ENCODE measurements at regions not wholly inside any gene's neighbourhood (a gene's known extent, or its start where the extent isn't known, plus 50 kb on each side); places are given as distances from the start of the nearest gene placed in this dataset.

- DNase-seq, result no peak
- Histone ChIP-seq H3K9me3 (replicated peaks; ENCODE audit: control insufficient read depth, low read depth, low read length) (no peaks in the 10 kb centered on the region), H3K4me3 (ENCODE audit: low read length) (no peak overlapping the region), H3K27me3 (ENCODE audit: control insufficient read depth, insufficient read depth, low read length) (no peaks in the 10 kb centered on the region), H3K36me3 (ENCODE audit: control insufficient read depth, insufficient read depth, low read length) (no peaks in the 10 kb centered on the region), H3K4me1 (ENCODE audit: control insufficient read depth, insufficient read depth, low read length) (no peaks in the 10 kb centered on the region), H3K27ac (ENCODE audit: low read length) (no peak overlapping the region)
- WGBS (ENCODE audit: insufficient coverage), result no CpG with 5 or more reads among the region's 1 CpG
Measured at GRCh38 chr7:79555571-79555970, 102.1 kb upstream of the MAGI2 start.

DNA sequence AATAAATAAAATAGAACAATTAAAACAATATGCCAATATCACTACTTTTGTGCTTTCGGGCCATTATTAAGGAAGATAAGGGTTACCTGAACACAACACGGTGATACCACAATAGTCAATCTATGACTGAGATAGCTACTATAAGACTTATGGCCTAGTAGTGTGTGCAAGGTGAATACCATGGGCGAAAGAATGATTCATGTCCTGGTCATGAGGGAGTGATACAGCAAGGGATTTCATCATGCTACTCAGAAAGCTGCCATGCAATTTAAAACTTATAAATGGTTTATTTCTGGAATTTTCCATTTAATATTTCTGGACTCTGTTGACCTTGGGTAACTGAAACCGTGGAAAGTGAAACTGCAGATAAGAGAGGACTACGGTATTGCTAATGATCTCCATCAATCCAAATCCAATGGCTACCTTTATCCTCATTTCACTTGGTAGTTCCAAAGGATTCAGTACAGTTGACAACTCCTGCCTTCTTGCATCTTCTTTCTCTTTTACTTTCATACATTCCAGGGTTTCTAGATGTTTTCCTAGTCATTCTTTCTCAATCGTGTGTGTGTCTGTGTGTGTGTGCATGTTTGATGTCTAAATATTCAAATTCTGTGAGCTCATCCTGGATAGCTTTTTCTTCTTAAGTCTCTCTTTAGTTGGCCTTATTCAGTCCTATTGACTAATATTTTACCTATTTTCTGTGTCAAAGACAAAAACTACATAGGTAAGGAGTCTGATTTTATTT, 100.5 kb upstream of the MAGI2 start:
- Histone ChIP-seq H3K27ac (ENCODE audit: low read length) (no peak overlapping the region), H3K4me1 (ENCODE audit: control insufficient read depth, insufficient read depth, low read length) (no peaks in the 10 kb centered on the region), H3K9me3 (replicated peaks; ENCODE audit: control insufficient read depth, low read depth, low read length) (no peaks in the 10 kb centered on the region), H3K27me3 (ENCODE audit: control insufficient read depth, insufficient read depth, low read length) (no peaks in the 10 kb centered on the region), H3K4me3 (ENCODE audit: low read length) (no peak overlapping the region), H3K36me3 (ENCODE audit: control insufficient read depth, insufficient read depth, low read length) (no peaks in the 10 kb centered on the region)
- WGBS (ENCODE audit: insufficient coverage), result no CpG with 5 or more reads among the region's 6 CpGs
- no peak for DNase-seq

GRCh38 chr7:79552463-79552862, 99.0 kb upstream of the MAGI2 start:
- no peak for DNase-seq
- no peaks in the 10 kb centered on the region for H3K4me1 ChIP-seq (ENCODE audit: control insufficient read depth, insufficient read depth, low read length)
- H3K9me3 ChIP-seq (replicated peaks; ENCODE audit: control insufficient read depth, low read depth, low read length), result no peaks in the 10 kb centered on the region

DNA sequence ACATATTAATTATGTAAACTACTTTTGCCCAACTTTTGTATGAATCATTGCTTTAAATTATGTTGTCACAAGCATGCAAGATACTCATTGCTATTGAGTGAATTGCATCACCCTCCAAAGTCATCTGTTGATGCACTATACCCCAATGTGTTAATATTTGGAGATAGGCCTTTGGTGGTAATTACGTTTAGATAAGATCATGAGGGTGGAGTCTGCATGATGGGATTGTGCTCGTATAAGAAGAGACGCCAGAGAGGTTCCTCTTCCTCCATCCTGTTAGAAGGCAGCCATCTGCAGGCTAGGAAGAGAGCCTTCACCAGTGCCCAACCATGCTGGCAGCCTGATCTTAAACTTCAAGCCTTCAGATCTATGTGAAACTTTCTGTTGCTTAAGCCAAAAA, 95.3 kb upstream of the MAGI2 start:
- no peaks in the 10 kb centered on the region for H3K4me1 ChIP-seq (ENCODE audit: control insufficient read depth, insufficient read depth, low read length)
- DNase-seq, result no peak
- no peak overlapping the region for H3K4me3 ChIP-seq (ENCODE audit: low read length)
- H3K9me3 ChIP-seq (replicated peaks; ENCODE audit: control insufficient read depth, low read depth, low read length), result no peaks in the 10 kb centered on the region
- WGBS (ENCODE audit: insufficient coverage), result 53% methylated on average over 2 of the region's 3 CpGs
- H3K36me3 ChIP-seq (ENCODE audit: control insufficient read depth, insufficient read depth, low read length), result no peaks in the 10 kb centered on the region
- H3K27ac ChIP-seq (ENCODE audit: low read length), result no peak overlapping the region
- no peaks in the 10 kb centered on the region for H3K27me3 ChIP-seq (ENCODE audit: control insufficient read depth, insufficient read depth, low read length)

More at GRCh38 chr7:79552463-79552862, 99.0 kb upstream of the MAGI2 start:
- H3K27me3 ChIP-seq (ENCODE audit: control insufficient read depth, insufficient read depth, low read length), result no peaks in the 10 kb centered on the region
- H3K4me3 ChIP-seq (ENCODE audit: low read length), result no peak overlapping the region
- H3K27ac ChIP-seq (ENCODE audit: low read length), result no peak overlapping the region
- H3K36me3 ChIP-seq (ENCODE audit: control insufficient read depth, insufficient read depth, low read length), result no peaks in the 10 kb centered on the region

- no peak for DNase-seq
- no peaks in the 10 kb centered on the region for H3K36me3 ChIP-seq (ENCODE audit: control insufficient read depth, insufficient read depth, low read length)
- H3K4me1 ChIP-seq (ENCODE audit: control insufficient read depth, insufficient read depth, low read length), result no peaks in the 10 kb centered on the region
- H3K9me3 ChIP-seq (replicated peaks; ENCODE audit: control insufficient read depth, low read depth, low read length), result no peaks in the 10 kb centered on the region
- no peak overlapping the region for H3K27ac ChIP-seq (ENCODE audit: low read length)
- H3K27me3 ChIP-seq (ENCODE audit: control insufficient read depth, insufficient read depth, low read length), result no peaks in the 10 kb centered on the region
- no peak overlapping the region for H3K4me3 ChIP-seq (ENCODE audit: low read length)
- whole genome bisulfite sequencing (ENCODE audit: insufficient coverage), result no CpG with 5 or more reads among the region's 2 CpGs
Measured at GRCh38 chr7:79547132-79547531, 93.7 kb upstream of the MAGI2 start.

GRCh38 chr7:79540592-79540991, 87.1 kb upstream of the MAGI2 start:
- Histone ChIP-seq H3K27ac (ENCODE audit: low read length) (no peak overlapping the region), H3K36me3 (ENCODE audit: control insufficient read depth, insufficient read depth, low read length) (no peaks in the 10 kb centered on the region), H3K4me3 (ENCODE audit: low read length) (no peak overlapping the region), H3K27me3 (ENCODE audit: control insufficient read depth, insufficient read depth, low read length) (no peaks in the 10 kb centered on the region), H3K9me3 (replicated peaks; ENCODE audit: control insufficient read depth, low read depth, low read length) (no peaks in the 10 kb centered on the region), H3K4me1 (ENCODE audit: control insufficient read depth, insufficient read depth, low read length) (no peaks in the 10 kb centered on the region)
- no peak for DNase-seq
- no CpG with 5 or more reads among the region's 1 CpG for WGBS (ENCODE audit: insufficient coverage)

DNA sequence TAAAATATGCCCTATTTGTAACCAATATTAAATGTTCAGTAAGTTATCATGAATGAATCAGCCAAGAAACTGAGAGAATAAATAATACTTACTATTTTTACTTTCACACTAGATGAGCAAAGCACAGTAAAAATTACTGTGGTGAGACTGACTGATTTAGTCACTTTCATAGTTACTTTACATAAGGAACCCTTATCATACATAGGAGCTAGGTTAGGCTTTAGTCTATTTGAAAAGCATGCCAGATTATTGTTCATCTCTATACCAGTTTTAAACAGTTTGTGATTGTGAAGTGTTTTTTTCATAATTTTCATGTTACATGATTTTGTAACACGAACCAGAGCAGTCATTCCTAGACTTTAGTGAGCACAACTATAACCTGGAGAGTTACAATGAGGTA, 80.7 kb upstream of the MAGI2 start:
- Histone ChIP-seq H3K27me3 (ENCODE audit: control insufficient read depth, insufficient read depth, low read length) (no peaks in the 10 kb centered on the region), H3K27ac (ENCODE audit: low read length) (no peak overlapping the region), H3K36me3 (ENCODE audit: control insufficient read depth, insufficient read depth, low read length) (no peaks in the 10 kb centered on the region), H3K9me3 (replicated peaks; ENCODE audit: control insufficient read depth, low read depth, low read length) (no peaks in the 10 kb centered on the region), H3K4me1 (ENCODE audit: control insufficient read depth, insufficient read depth, low read length) (no peaks in the 10 kb centered on the region), H3K4me3 (ENCODE audit: low read length) (no peak overlapping the region)
- no CpG with 5 or more reads among the region's 1 CpG for WGBS (ENCODE audit: insufficient coverage)
- no peak for DNase-seq

- H3K4me3 ChIP-seq (ENCODE audit: low read length), result no peak overlapping the region
- DNase-seq, result no peak
- no peaks in the 10 kb centered on the region for H3K36me3 ChIP-seq (ENCODE audit: control insufficient read depth, insufficient read depth, low read length)
- no peak overlapping the region for H3K27ac ChIP-seq (ENCODE audit: low read length)
- H3K9me3 ChIP-seq (replicated peaks; ENCODE audit: control insufficient read depth, low read depth, low read length), result no peaks in the 10 kb centered on the region
- H3K27me3 ChIP-seq (ENCODE audit: control insufficient read depth, insufficient read depth, low read length), result no peaks in the 10 kb centered on the region
- WGBS (ENCODE audit: insufficient coverage), result 67% methylated on average over 3 of the region's 4 CpGs
- H3K4me1 ChIP-seq (ENCODE audit: control insufficient read depth, insufficient read depth, low read length), result no peaks in the 10 kb centered on the region
Measured at GRCh38 chr7:79531905-79532664, 78.6 kb upstream of the MAGI2 start.

GRCh38 chr7:79531116-79531515, 77.6 kb upstream of the MAGI2 start:
- no peak overlapping the region for H3K27ac ChIP-seq (ENCODE audit: low read length)
- H3K27me3 ChIP-seq (ENCODE audit: control insufficient read depth, insufficient read depth, low read length), result no peaks in the 10 kb centered on the region
- H3K36me3 ChIP-seq (ENCODE audit: control insufficient read depth, insufficient read depth, low read length), result no peaks in the 10 kb centered on the region
- no CpG with 5 or more reads among the region's 3 CpGs for WGBS (ENCODE audit: insufficient coverage)
- H3K4me3 ChIP-seq (ENCODE audit: low read length), result no peak overlapping the region
- H3K9me3 ChIP-seq (replicated peaks; ENCODE audit: control insufficient read depth, low read depth, low read length), result no peaks in the 10 kb centered on the region
- DNase-seq, result no peak
- no peaks in the 10 kb centered on the region for H3K4me1 ChIP-seq (ENCODE audit: control insufficient read depth, insufficient read depth, low read length)

DNA sequence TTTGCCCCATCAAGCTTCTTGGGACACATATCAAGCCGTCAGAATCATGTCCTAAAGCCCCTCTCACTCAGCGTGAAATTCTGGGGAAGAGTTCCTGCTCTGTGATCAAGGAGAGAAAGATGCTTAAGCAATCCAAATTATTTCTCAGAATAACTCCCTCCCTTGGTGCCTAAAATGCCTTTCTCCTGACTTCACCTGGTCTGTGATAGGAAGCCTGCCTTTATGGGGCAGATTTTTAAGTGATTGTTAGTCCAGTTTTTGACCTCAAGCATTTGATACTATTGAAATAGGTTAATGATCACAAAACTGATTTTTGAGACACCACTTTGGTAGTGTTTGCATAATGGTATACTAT, 76.4 kb upstream of the MAGI2 start:
- DNase-seq, result no peak
- no peak overlapping the region for H3K27ac ChIP-seq (ENCODE audit: low read length)
- no peaks in the 10 kb centered on the region for H3K9me3 ChIP-seq (replicated peaks; ENCODE audit: control insufficient read depth, low read depth, low read length)
- H3K27me3 ChIP-seq (ENCODE audit: control insufficient read depth, insufficient read depth, low read length), result no peaks in the 10 kb centered on the region
- H3K4me1 ChIP-seq (ENCODE audit: control insufficient read depth, insufficient read depth, low read length), result no peaks in the 10 kb centered on the region
- H3K4me3 ChIP-seq (ENCODE audit: low read length), result no peak overlapping the region
- whole genome bisulfite sequencing (ENCODE audit: insufficient coverage), result 83% methylated on average over 1 of the region's 2 CpGs
- H3K36me3 ChIP-seq (ENCODE audit: control insufficient read depth, insufficient read depth, low read length), result no peaks in the 10 kb centered on the region

Measured in muscle of leg (tissue), 3 donors.